HL-60 (cell line): ENCODE measurements at regions not wholly inside any gene's neighbourhood (a gene's known extent, or its start where the extent isn't known, plus 50 kb on each side); places are given as distances from the start of the nearest gene placed in this dataset.

Experiments used
- GABPA ChIP-seq: IDR thresholded peaks from 2 replicates; pipeline ENCODE4 v1.6.1; 2012; ENCODE audit warnings: low read depth
- POLR2AphosphoS5 ChIP-seq: IDR thresholded peaks from 2 replicates; pipeline ENCODE4 v1.6.1; 2012; ENCODE audit warnings: low read depth
- SPI1 ChIP-seq: IDR thresholded peaks from 2 replicates; pipeline ENCODE4 v1.6.1; 2012; ENCODE audit warnings: low read depth, mild to moderate bottlenecking, borderline replicate concordance
- TF ChIP-seq, protein P1 (sequence below): IDR thresholded peaks from one replicate; pipeline ENCODE4 v1.5.1; 2011; ENCODE audit warnings: low read length, control low read depth, inconsistent platforms; ENCODE audit not compliant: insufficient read depth
- TF ChIP-seq, protein P2 (sequence below): IDR thresholded peaks from 2 replicates; pipeline ENCODE4 v1.6.1; 2012; ENCODE audit warnings: low read depth; ENCODE audit not compliant: insufficient replicate concordance

DNA sequence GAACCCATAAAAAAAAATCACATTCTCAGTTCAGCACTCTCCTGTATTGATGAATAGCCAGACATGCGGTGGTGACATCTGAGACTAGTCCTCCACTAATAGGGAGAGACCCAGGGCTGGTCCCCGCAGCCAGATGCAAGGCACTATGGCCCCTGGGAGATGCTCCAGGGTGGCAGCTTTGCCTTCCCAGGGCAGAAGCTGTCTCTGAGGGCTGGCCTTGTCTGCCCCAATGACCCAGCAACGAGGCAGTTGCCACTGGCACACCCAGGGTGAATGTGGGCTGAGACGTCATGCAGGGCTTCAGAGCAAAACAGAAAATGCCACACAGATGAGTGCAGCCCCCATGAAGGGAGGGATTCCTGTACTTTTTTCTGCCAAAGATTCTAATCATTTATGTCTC is 50.1 kb upstream of the GDF10 start:
- TF ChIP-seq, protein P1, sequence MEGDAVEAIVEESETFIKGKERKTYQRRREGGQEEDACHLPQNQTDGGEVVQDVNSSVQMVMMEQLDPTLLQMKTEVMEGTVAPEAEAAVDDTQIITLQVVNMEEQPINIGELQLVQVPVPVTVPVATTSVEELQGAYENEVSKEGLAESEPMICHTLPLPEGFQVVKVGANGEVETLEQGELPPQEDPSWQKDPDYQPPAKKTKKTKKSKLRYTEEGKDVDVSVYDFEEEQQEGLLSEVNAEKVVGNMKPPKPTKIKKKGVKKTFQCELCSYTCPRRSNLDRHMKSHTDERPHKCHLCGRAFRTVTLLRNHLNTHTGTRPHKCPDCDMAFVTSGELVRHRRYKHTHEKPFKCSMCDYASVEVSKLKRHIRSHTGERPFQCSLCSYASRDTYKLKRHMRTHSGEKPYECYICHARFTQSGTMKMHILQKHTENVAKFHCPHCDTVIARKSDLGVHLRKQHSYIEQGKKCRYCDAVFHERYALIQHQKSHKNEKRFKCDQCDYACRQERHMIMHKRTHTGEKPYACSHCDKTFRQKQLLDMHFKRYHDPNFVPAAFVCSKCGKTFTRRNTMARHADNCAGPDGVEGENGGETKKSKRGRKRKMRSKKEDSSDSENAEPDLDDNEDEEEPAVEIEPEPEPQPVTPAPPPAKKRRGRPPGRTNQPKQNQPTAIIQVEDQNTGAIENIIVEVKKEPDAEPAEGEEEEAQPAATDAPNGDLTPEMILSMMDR = no peak
- TF ChIP-seq POLR2AphosphoS5 = no peak
- no peak for TF ChIP-seq GABPA
- TF ChIP-seq, protein P2, sequence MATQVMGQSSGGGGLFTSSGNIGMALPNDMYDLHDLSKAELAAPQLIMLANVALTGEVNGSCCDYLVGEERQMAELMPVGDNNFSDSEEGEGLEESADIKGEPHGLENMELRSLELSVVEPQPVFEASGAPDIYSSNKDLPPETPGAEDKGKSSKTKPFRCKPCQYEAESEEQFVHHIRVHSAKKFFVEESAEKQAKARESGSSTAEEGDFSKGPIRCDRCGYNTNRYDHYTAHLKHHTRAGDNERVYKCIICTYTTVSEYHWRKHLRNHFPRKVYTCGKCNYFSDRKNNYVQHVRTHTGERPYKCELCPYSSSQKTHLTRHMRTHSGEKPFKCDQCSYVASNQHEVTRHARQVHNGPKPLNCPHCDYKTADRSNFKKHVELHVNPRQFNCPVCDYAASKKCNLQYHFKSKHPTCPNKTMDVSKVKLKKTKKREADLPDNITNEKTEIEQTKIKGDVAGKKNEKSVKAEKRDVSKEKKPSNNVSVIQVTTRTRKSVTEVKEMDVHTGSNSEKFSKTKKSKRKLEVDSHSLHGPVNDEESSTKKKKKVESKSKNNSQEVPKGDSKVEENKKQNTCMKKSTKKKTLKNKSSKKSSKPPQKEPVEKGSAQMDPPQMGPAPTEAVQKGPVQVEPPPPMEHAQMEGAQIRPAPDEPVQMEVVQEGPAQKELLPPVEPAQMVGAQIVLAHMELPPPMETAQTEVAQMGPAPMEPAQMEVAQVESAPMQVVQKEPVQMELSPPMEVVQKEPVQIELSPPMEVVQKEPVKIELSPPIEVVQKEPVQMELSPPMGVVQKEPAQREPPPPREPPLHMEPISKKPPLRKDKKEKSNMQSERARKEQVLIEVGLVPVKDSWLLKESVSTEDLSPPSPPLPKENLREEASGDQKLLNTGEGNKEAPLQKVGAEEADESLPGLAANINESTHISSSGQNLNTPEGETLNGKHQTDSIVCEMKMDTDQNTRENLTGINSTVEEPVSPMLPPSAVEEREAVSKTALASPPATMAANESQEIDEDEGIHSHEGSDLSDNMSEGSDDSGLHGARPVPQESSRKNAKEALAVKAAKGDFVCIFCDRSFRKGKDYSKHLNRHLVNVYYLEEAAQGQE = no peak
- no peak for TF ChIP-seq SPI1
